WTC11 (cell line): ENCODE measurements at regions not wholly inside any gene's neighbourhood (a gene's known extent, or its start where the extent isn't known, plus 50 kb on each side); places are given as distances from the start of the nearest gene placed in this dataset.

Experiments
- USF1 ChIP-seq: sonication (generic); formaldehyde crosslinking; IDR thresholded peaks from 2 replicates; pipeline ENCODE4 v1.8.0; 2022; ENCODE audit warnings: mild to moderate bottlenecking, missing genetic modification reagents
- ZNF281 ChIP-seq: sonication (generic); formaldehyde crosslinking; IDR thresholded peaks from 2 replicates; pipeline ENCODE4 v1.8.0; 2023; ENCODE audit warnings: mild to moderate bottlenecking, missing genetic modification reagents

GRCh38 chr5:124454081-124454480 is 292.4 kb downstream of the ZNF608 start:
- TF ChIP-seq ZNF281 (CRISPR knock-in tag) (no peak), USF1 (no peak)
